ENCODE measurements at regions not wholly inside any gene's neighbourhood (a gene's known extent, or its start where the extent isn't known, plus 50 kb on each side); places are given as distances from the start of the nearest gene placed in this dataset.

- no peak for TF ChIP-seq CTCF (IDR thresholded peaks at IDR 0.05)
- no peak for TF ChIP-seq POLR2A (IDR thresholded peaks at IDR 0.05)
Observed at GRCh38 chr1:198901266-198901665, 262.4 kb downstream of the PTPRC start.
